ENCODE measurements at regions not wholly inside any gene's neighbourhood (a gene's known extent, or its start where the extent isn't known, plus 50 kb on each side); places are given as distances from the start of the nearest gene placed in this dataset.

DNA sequence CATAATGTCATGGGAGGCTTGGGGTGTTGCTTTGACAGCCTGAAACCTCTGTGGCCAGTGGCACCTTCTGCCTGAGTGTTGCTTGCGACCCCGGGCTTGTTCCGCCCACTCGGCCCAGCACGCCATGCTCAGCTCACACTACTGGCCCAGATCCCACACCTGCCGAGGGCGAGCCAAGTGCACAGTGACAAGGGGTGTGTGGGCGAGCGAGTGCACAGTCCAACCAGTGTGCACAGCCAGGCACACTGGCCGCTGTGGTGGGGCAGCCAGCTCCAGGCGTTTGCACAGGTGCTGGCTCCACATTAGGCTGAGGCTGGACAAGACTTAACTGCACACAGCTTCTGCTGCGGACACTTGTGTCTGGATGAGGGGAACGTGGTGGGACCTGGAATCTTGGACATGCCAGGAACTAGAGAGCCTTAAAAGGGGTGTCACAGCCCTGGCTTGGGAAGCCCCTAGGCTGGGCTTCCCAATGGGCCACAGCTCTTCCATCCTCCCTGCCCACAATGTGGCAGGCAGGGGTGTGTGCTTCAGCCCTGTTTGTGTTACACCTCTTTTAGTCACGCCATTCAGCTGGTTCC lies 609.2 kb upstream of the FOXG1 start:
- Histone ChIP-seq H3K27me3 (ENCODE audit: control insufficient read depth, insufficient read depth, low read length) (no peaks in the 10 kb centered on the region), H3K27ac (ENCODE audit: low read length) (no peak overlapping the region), H3K36me3 (ENCODE audit: control insufficient read depth, insufficient read depth, low read length) (no peaks in the 10 kb centered on the region), H3K4me1 (ENCODE audit: control insufficient read depth, insufficient read depth, low read length) (no peaks in the 10 kb centered on the region), H3K9me3 (ENCODE audit: control insufficient read depth, insufficient read depth, low read depth, low read length) (no peaks in the 10 kb centered on the region), H3K4me3 (ENCODE audit: low read depth in 2 of 2, low read length in 2 of 2) (no peak overlapping the region)
- intact Hi-C loops (cut with micrococcal nuclease; ENCODE audit: unreplicated experiment) (no loop called here), in situ Hi-C loops (cut with HindIII; ENCODE audit: low pct_unique_long_range_greater_than_20kb, low sequenced_read_pairs) (no loop called here)
- no TSS peak for BruUV-seq (replicated peaks)
- TF ChIP-seq, protein P1, sequence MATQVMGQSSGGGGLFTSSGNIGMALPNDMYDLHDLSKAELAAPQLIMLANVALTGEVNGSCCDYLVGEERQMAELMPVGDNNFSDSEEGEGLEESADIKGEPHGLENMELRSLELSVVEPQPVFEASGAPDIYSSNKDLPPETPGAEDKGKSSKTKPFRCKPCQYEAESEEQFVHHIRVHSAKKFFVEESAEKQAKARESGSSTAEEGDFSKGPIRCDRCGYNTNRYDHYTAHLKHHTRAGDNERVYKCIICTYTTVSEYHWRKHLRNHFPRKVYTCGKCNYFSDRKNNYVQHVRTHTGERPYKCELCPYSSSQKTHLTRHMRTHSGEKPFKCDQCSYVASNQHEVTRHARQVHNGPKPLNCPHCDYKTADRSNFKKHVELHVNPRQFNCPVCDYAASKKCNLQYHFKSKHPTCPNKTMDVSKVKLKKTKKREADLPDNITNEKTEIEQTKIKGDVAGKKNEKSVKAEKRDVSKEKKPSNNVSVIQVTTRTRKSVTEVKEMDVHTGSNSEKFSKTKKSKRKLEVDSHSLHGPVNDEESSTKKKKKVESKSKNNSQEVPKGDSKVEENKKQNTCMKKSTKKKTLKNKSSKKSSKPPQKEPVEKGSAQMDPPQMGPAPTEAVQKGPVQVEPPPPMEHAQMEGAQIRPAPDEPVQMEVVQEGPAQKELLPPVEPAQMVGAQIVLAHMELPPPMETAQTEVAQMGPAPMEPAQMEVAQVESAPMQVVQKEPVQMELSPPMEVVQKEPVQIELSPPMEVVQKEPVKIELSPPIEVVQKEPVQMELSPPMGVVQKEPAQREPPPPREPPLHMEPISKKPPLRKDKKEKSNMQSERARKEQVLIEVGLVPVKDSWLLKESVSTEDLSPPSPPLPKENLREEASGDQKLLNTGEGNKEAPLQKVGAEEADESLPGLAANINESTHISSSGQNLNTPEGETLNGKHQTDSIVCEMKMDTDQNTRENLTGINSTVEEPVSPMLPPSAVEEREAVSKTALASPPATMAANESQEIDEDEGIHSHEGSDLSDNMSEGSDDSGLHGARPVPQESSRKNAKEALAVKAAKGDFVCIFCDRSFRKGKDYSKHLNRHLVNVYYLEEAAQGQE (IDR thresholded peaks at IDR 0.05; ENCODE audit: insufficient read depth in 1 of 2, low read depth in 2 of 2, low read length in 1 of 2), result no peak
- TF ChIP-seq, protein P2, sequence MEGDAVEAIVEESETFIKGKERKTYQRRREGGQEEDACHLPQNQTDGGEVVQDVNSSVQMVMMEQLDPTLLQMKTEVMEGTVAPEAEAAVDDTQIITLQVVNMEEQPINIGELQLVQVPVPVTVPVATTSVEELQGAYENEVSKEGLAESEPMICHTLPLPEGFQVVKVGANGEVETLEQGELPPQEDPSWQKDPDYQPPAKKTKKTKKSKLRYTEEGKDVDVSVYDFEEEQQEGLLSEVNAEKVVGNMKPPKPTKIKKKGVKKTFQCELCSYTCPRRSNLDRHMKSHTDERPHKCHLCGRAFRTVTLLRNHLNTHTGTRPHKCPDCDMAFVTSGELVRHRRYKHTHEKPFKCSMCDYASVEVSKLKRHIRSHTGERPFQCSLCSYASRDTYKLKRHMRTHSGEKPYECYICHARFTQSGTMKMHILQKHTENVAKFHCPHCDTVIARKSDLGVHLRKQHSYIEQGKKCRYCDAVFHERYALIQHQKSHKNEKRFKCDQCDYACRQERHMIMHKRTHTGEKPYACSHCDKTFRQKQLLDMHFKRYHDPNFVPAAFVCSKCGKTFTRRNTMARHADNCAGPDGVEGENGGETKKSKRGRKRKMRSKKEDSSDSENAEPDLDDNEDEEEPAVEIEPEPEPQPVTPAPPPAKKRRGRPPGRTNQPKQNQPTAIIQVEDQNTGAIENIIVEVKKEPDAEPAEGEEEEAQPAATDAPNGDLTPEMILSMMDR (IDR thresholded peaks at IDR 0.05), result no peak
- no peak for TF ChIP-seq POLR2AphosphoS5 (IDR thresholded peaks at IDR 0.05; ENCODE audit: low read depth, low read length)
- TF ChIP-seq TCF7L2 (IDR thresholded peaks at IDR 0.05; ENCODE audit: low read depth, low read length), result no peak
- TF ChIP-seq SIN3A (IDR thresholded peaks at IDR 0.05; ENCODE audit: borderline replicate concordance, insufficient read depth, low read depth, low read length), result no peak
- ChIA-PET POLR2A (no interaction called here), CTCF (no interaction called here)
- ATAC-seq (no peak), DNase-seq (ENCODE audit: low read depth, low spot score) (no peak)

DNA sequence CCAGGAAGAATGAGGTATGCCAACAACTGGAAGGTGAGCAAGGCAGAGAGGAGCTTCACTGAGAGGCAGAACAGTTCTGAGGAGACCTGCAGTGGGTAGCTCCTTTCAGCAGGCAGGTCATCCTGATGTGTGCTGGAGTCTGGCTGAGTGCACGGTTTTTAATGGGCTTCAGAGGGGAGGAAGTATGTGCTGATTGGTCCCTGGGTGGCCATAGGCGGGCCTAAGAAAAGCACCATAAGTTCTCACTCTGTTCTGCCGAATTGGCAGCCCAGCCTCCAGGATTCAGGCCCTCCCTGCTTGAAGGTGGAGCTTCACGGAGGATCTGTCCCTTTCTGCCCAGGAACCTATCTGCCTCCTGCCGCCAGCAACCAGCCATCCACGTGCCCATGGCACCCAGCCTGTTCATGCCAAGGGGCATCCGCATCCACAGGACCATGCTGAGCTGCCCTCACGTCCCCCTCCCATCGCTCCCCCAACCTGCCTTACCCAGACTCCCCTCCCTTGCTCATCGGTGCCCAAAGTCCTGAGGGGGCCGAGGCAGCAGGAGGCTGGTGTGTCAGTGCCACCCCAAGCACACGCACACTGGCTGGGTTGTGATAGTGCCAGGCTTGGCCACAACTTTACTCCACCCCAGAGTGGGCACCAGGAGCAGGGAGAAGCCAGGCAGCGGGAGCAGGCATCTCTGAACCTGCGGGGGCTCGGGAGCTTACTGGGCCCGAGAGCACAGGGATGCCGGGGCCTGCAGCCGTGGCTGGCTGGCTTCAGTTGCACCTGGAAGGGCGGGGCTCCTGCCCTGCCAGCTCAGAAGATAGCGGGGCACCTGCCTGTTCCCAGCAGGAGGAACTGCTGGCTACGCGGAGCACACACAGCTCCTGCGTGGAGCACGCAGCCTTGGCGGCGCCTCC lies 608.4 kb upstream of the FOXG1 start:
- ChIA-PET POLR2A (no interaction called here), CTCF (no interaction called here)
- in situ Hi-C loops (cut with HindIII; ENCODE audit: low pct_unique_long_range_greater_than_20kb, low sequenced_read_pairs) (no loop called here), intact Hi-C loops (cut with micrococcal nuclease; ENCODE audit: unreplicated experiment) (no loop called here)
- H3K9me3 ChIP-seq (ENCODE audit: control insufficient read depth, insufficient read depth, low read depth, low read length), result no peaks in the 10 kb centered on the region
- ATAC-seq, result no peak
- no TSS peak for BruUV-seq (replicated peaks)
- H3K4me1 ChIP-seq (ENCODE audit: control insufficient read depth, insufficient read depth, low read length), result no peaks in the 10 kb centered on the region
- TF ChIP-seq, protein P1 (IDR thresholded peaks at IDR 0.05; ENCODE audit: insufficient read depth in 1 of 2, low read depth in 2 of 2, low read length in 1 of 2), result no peak
- TF ChIP-seq, protein P2 (IDR thresholded peaks at IDR 0.05), result no peak
- TF ChIP-seq SIN3A (IDR thresholded peaks at IDR 0.05; ENCODE audit: borderline replicate concordance, insufficient read depth, low read depth, low read length), result no peak
- TF ChIP-seq POLR2AphosphoS5 (IDR thresholded peaks at IDR 0.05; ENCODE audit: low read depth, low read length), result no peak
- no peak for TF ChIP-seq TCF7L2 (IDR thresholded peaks at IDR 0.05; ENCODE audit: low read depth, low read length)
- H3K36me3 ChIP-seq (ENCODE audit: control insufficient read depth, insufficient read depth, low read length), result no peaks in the 10 kb centered on the region
- no peaks in the 10 kb centered on the region for H3K27me3 ChIP-seq (ENCODE audit: control insufficient read depth, insufficient read depth, low read length)
- no peak overlapping the region for H3K27ac ChIP-seq (ENCODE audit: low read length)
- DNase-seq (ENCODE audit: low read depth, low spot score), result no peak
- H3K4me3 ChIP-seq (ENCODE audit: low read depth in 2 of 2, low read length in 2 of 2), result no peak overlapping the region
